Cardiac muscle cell (in vitro differentiated cells and primary cell): ENCODE measurements at regions not wholly inside any gene's neighbourhood (a gene's known extent, or its start where the extent isn't known, plus 50 kb on each side); places are given as distances from the start of the nearest gene placed in this dataset.

Source experiments
- DNase-seq, 2 donors: peaks; one replicate each; pipeline versions ENCODE4 v3.0.0 to v3.0.0-alpha.2; 2010 to 2017; ENCODE audit warnings: low read depth in 1 of 2, low spot score in 1 of 2
- H3K27ac ChIP-seq: fragments of 200-600 bp; sonication (generic); 2 replicates; pipeline ENCODE4 v1.5.1; 2016
- H3K27me3 ChIP-seq: fragments of 200-600 bp; sonication (generic); 2 replicates; pipeline ENCODE4 v1.6.0; 2016; ENCODE audit warnings: control low read depth
- H3K36me3 ChIP-seq: fragments of 200-600 bp; sonication (generic); 2 replicates; pipeline ENCODE4 v1.5.1; 2016; ENCODE audit warnings: control low read depth
- H3K4me1 ChIP-seq: fragments of 200-600 bp; sonication (generic); 2 replicates; pipeline ENCODE4 v1.8.1; 2017; ENCODE audit warnings: low read depth, mild to moderate bottlenecking, mixed run types
- H3K4me3 ChIP-seq: fragments of 200-600 bp; sonication (generic); 2 replicates; pipeline ENCODE4 v1.5.1; 2016; ENCODE audit warnings: mild to moderate bottlenecking
- H3K9me3 ChIP-seq: fragments of 200-600 bp; sonication (generic); 2 replicates; pipeline ENCODE4 v1.5.1; 2017; ENCODE audit warnings: low read depth, mild to moderate bottlenecking, control low read depth
- CTCF ChIP-seq: IDR thresholded peaks from 2 replicates; pipeline ENCODE4 v1.5.1; 2012; ENCODE audit warnings: low read depth, mild to moderate bottlenecking, low read length

GRCh38 chr14:100433428-100433814 lies 110.3 kb downstream of the SLC25A47 start:
- DNase-seq, result no peak
- Histone ChIP-seq H3K9me3 (no peaks in the 10 kb centered on the region), H3K27me3 (no peaks in the 10 kb centered on the region), H3K36me3 (no peaks in the 10 kb centered on the region), H3K4me1 (no peaks in the 10 kb centered on the region), H3K27ac (no peak overlapping the region), H3K4me3 (no peak overlapping the region)
- no peak for TF ChIP-seq CTCF

- Histone ChIP-seq H3K36me3 (no peaks in the 10 kb centered on the region), H3K4me1 (no peaks in the 10 kb centered on the region), H3K9me3 (no peaks in the 10 kb centered on the region), H3K27ac (no peak overlapping the region), H3K27me3 (no peaks in the 10 kb centered on the region), H3K4me3 (no peak overlapping the region)
- TF ChIP-seq CTCF, result no peak
- DNase-seq, result no peak
Observed at GRCh38 chr14:100434033-100434601, 111.0 kb downstream of the SLC25A47 start.

GRCh38 chr14:100434911-100435438 lies 111.8 kb downstream of the SLC25A47 start:
- Histone ChIP-seq H3K4me1 (no peaks in the 10 kb centered on the region), H3K27me3 (no peaks in the 10 kb centered on the region), H3K9me3 (no peaks in the 10 kb centered on the region), H3K4me3 (no peak overlapping the region), H3K36me3 (no peaks in the 10 kb centered on the region), H3K27ac (no peak overlapping the region)
- no peak for TF ChIP-seq CTCF
- no peak for DNase-seq

GRCh38 chr14:100435459-100435858 lies 112.3 kb downstream of the SLC25A47 start:
- H3K4me3 ChIP-seq, result no peak overlapping the region
- peaks cover 3% of the 10 kb centered on the region for H3K4me1 ChIP-seq
- DNase-seq, result no peak
- TF ChIP-seq CTCF, result no peak
- H3K9me3 ChIP-seq, result no peaks in the 10 kb centered on the region
- H3K27ac ChIP-seq, result no peak overlapping the region
- H3K27me3 ChIP-seq, result no peaks in the 10 kb centered on the region
- H3K36me3 ChIP-seq, result no peaks in the 10 kb centered on the region

- no peak for DNase-seq
- H3K27me3 ChIP-seq, result no peaks in the 10 kb centered on the region
- H3K4me1 ChIP-seq, result peaks cover 6% of the 10 kb centered on the region
- H3K4me3 ChIP-seq, result no peak overlapping the region
- no peaks in the 10 kb centered on the region for H3K36me3 ChIP-seq
- TF ChIP-seq CTCF, result no peak
- H3K27ac ChIP-seq, result no peak overlapping the region
- no peaks in the 10 kb centered on the region for H3K9me3 ChIP-seq
Observed at GRCh38 chr14:100436745-100437406, 113.7 kb downstream of the SLC25A47 start.
